MCF 10A (cell line): ENCODE measurements at regions not wholly inside any gene's neighbourhood (a gene's known extent, or its start where the extent isn't known, plus 50 kb on each side); places are given as distances from the start of the nearest gene placed in this dataset.

Experiments
- BruUV-seq: library from RNA; stranded (reverse); fragments of 400-500 nt; replicated peaks from 2 replicates; lab custom pipeline; 2021; lab: Mats Ljungman, UMichigan
- CTCF ChIA-PET: fragments of 300-600 bp; sonication (Branson Sonifier 250); formaldehyde crosslinking; extraction: SDS; loops from one replicate; lab custom pipeline; 2021; ENCODE audit warnings: antibody characterized with exemption, inconsistent platforms; lab: Yijun Ruan, JAX
- POLR2A ChIA-PET: fragments of 300-600, 350-650 bp; sonication (Branson Sonifier 250); formaldehyde crosslinking; extraction: SDS; loops from one replicate; lab custom pipeline; 2020; ENCODE audit warnings: antibody characterized with exemption, inconsistent platforms; lab: Yijun Ruan, JAX
- DNase-seq: peaks from one replicate; pipeline ENCODE4 v3.0.0-alpha.2; 2018; ENCODE audit not compliant: unreplicated experiment
- H3K27ac Mint-ChIP-seq: one replicate; pipeline ENCODE4 v1.8.0; 2022; ENCODE audit warnings: mild to moderate bottlenecking, low read depth, mixed read lengths; ENCODE audit not compliant: unreplicated experiment
- H3K27me3 Mint-ChIP-seq: one replicate; pipeline ENCODE4 v1.8.0; 2022; ENCODE audit warnings: mixed read lengths; ENCODE audit not compliant: insufficient read depth, unreplicated experiment
- H3K36me3 Mint-ChIP-seq: one replicate; pipeline ENCODE4 v1.8.0; 2022; ENCODE audit warnings: mild to moderate bottlenecking, moderate library complexity, mixed read lengths; ENCODE audit not compliant: insufficient read depth, unreplicated experiment
- H3K4me1 Mint-ChIP-seq: one replicate; pipeline ENCODE4 v1.8.0; 2022; ENCODE audit warnings: mixed read lengths; ENCODE audit not compliant: insufficient read depth, unreplicated experiment
- H3K4me3 Mint-ChIP-seq: one replicate; pipeline ENCODE4 v1.8.0; 2022; ENCODE audit warnings: mild to moderate bottlenecking, moderate library complexity, mixed read lengths; ENCODE audit not compliant: unreplicated experiment
- H3K9me3 Mint-ChIP-seq: one replicate; pipeline ENCODE4 v1.8.0; 2022; ENCODE audit warnings: mixed read lengths; ENCODE audit not compliant: unreplicated experiment
- CTCF ChIP-seq: fragments of 200-600 bp; IDR thresholded peaks from one replicate; pipeline ENCODE4 v1.8.0; 2022; ENCODE audit warnings: antibody characterized with exemption, mild to moderate bottlenecking; ENCODE audit not compliant: unreplicated experiment
- intact Hi-C: fragments of 100-400 bp; cut with micrococcal nuclease; formaldehyde crosslinking; loops from 2 replicates; pipeline ENCODE4 v1.14.1; 2022

- DNase-seq = no peak
- no peaks in the 10 kb centered on the region for H3K36me3 Mint-ChIP-seq
- no TSS peak for BruUV-seq
- H3K4me3 Mint-ChIP-seq = no peak overlapping the region
- intact Hi-C loops = no loop called here
- no peak overlapping the region for H3K27ac Mint-ChIP-seq
- TF ChIP-seq CTCF = no peak
- ChIA-PET POLR2A (no interaction called here), CTCF (no interaction called here)
- no peaks in the 10 kb centered on the region for H3K4me1 Mint-ChIP-seq
- H3K27me3 Mint-ChIP-seq = no peaks in the 10 kb centered on the region
- peaks cover 7% of the 10 kb centered on the region for H3K9me3 Mint-ChIP-seq
Measured at GRCh38 chr10:128976856-128977255, 490.2 kb upstream of the MGMT start.

GRCh38 chr10:128978211-128978610 lies 488.8 kb upstream of the MGMT start:
- CTCF ChIA-PET = no interaction called here
- intact Hi-C loops = no loop called here
- no TSS peak for BruUV-seq
- Mint-ChIP-seq H3K27me3 (no peaks in the 10 kb centered on the region), H3K27ac (no peak overlapping the region), H3K4me1 (no peaks in the 10 kb centered on the region), H3K9me3 (peaks cover 7% of the 10 kb centered on the region), H3K36me3 (no peaks in the 10 kb centered on the region), H3K4me3 (no peak overlapping the region)
- POLR2A ChIA-PET = no interaction called here
- DNase-seq = no peak
- TF ChIP-seq CTCF = no peak

- H3K4me1 Mint-ChIP-seq = no peaks in the 10 kb centered on the region
- intact Hi-C loops = no loop called here
Measured at GRCh38 chr10:128979405-128979804, 487.6 kb upstream of the MGMT start.

GRCh38 chr10:128981251-128981650 lies 485.8 kb upstream of the MGMT start:
- no TSS peak for BruUV-seq
- Mint-ChIP-seq H3K36me3 (no peaks in the 10 kb centered on the region), H3K27me3 (no peaks in the 10 kb centered on the region), H3K27ac (no peak overlapping the region), H3K4me1 (no peaks in the 10 kb centered on the region), H3K4me3 (no peak overlapping the region), H3K9me3 (no peaks in the 10 kb centered on the region)
- TF ChIP-seq CTCF = no peak
- DNase-seq = no peak
- intact Hi-C loops = no loop called here
- ChIA-PET POLR2A (no interaction called here), CTCF (no interaction called here)

More at GRCh38 chr10:128979405-128979804, 487.6 kb upstream of the MGMT start:
- Mint-ChIP-seq H3K9me3 (peaks cover 7% of the 10 kb centered on the region), H3K27ac (no peak overlapping the region), H3K36me3 (no peaks in the 10 kb centered on the region), H3K27me3 (no peaks in the 10 kb centered on the region), H3K4me3 (no peak overlapping the region)
- POLR2A ChIA-PET = interaction anchor here (0.6 kb wide), 1 partner anchor 1130 kb away, joined by 3 read pairs; no protein-coding TSS in a partner anchor
- CTCF ChIA-PET = no interaction called here
- no peak for DNase-seq
- TF ChIP-seq CTCF = no peak
- no TSS peak for BruUV-seq
